Type B pancreatic cell (in vitro differentiated cells): ENCODE measurements at regions not wholly inside any gene's neighbourhood (a gene's known extent, or its start where the extent isn't known, plus 50 kb on each side); places are given as distances from the start of the nearest gene placed in this dataset.

Source experiments
- DNase-seq: peaks from one replicate; pipeline ENCODE4 v3.0.0; 2021; ENCODE audit warnings: mixed read lengths; ENCODE audit not compliant: unreplicated experiment; ENCODE audit errors: extremely low spot score
- H3K27ac Mint-ChIP-seq: 2 replicates; pipeline ENCODE4 v1.8.0; 2021; ENCODE audit warnings: mild to moderate bottlenecking, mixed read lengths
- H3K27me3 Mint-ChIP-seq: 2 replicates; pipeline ENCODE4 v1.8.0; 2021; ENCODE audit warnings: mixed read lengths
- H3K36me3 Mint-ChIP-seq: 2 replicates; pipeline ENCODE4 v1.8.0; 2021; ENCODE audit warnings: mixed read lengths
- H3K4me1 Mint-ChIP-seq: one replicate; pipeline ENCODE4 v1.8.0; 2021; ENCODE audit warnings: mixed read lengths; ENCODE audit not compliant: unreplicated experiment
- H3K4me3 Mint-ChIP-seq: 2 replicates; pipeline ENCODE4 v1.8.0; 2021; ENCODE audit warnings: mild to moderate bottlenecking, mixed read lengths
- H3K9me3 Mint-ChIP-seq: 2 replicates; pipeline ENCODE4 v1.8.0; 2021; ENCODE audit warnings: mixed read lengths
- TF ChIP-seq, protein P1 (sequence below): fragments of 200-600 bp; sonication (generic); conservative IDR thresholded peaks from 2 replicates; pipeline ENCODE4 v1.5.0; 2021; ENCODE audit warnings: antibody characterized with exemption, mild to moderate bottlenecking

GRCh38 chr1:30452925-30453324 lies 270.5 kb downstream of the MATN1 start:
- Mint-ChIP-seq H3K4me1 (no peaks in the 10 kb centered on the region), H3K36me3 (no peaks in the 10 kb centered on the region), H3K9me3 (no peaks in the 10 kb centered on the region), H3K27me3 (peaks cover 13% of the 10 kb centered on the region), H3K27ac (no peak overlapping the region), H3K4me3 (no peak overlapping the region)
- TF ChIP-seq, protein P1, sequence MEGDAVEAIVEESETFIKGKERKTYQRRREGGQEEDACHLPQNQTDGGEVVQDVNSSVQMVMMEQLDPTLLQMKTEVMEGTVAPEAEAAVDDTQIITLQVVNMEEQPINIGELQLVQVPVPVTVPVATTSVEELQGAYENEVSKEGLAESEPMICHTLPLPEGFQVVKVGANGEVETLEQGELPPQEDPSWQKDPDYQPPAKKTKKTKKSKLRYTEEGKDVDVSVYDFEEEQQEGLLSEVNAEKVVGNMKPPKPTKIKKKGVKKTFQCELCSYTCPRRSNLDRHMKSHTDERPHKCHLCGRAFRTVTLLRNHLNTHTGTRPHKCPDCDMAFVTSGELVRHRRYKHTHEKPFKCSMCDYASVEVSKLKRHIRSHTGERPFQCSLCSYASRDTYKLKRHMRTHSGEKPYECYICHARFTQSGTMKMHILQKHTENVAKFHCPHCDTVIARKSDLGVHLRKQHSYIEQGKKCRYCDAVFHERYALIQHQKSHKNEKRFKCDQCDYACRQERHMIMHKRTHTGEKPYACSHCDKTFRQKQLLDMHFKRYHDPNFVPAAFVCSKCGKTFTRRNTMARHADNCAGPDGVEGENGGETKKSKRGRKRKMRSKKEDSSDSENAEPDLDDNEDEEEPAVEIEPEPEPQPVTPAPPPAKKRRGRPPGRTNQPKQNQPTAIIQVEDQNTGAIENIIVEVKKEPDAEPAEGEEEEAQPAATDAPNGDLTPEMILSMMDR = no peak
- peak; percentile 24 for DNase-seq

DNA sequence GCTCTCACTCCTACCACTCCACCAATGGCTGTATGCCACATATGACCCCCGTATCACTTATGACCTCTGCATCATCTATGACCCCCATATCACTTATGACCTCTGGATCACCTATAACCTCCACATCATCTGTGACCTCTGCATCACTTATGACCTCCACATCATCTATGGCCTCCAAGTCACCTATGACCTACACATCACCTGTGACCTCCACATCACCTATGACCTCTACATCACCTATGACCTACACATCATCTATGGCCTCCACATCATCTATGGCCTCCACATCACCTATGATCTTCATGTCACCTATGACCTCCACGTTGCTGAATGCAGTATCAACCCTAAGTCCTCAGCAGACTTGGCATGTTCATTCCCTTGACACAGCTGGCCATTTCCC lies 271.2 kb downstream of the MATN1 start:
- Mint-ChIP-seq H3K27ac (no peak overlapping the region), H3K9me3 (no peaks in the 10 kb centered on the region), H3K36me3 (no peaks in the 10 kb centered on the region), H3K27me3 (peaks cover 14% of the 10 kb centered on the region), H3K4me1 (no peaks in the 10 kb centered on the region), H3K4me3 (no peak overlapping the region)
- TF ChIP-seq, protein P1 = no peak
- no peak for DNase-seq

DNA sequence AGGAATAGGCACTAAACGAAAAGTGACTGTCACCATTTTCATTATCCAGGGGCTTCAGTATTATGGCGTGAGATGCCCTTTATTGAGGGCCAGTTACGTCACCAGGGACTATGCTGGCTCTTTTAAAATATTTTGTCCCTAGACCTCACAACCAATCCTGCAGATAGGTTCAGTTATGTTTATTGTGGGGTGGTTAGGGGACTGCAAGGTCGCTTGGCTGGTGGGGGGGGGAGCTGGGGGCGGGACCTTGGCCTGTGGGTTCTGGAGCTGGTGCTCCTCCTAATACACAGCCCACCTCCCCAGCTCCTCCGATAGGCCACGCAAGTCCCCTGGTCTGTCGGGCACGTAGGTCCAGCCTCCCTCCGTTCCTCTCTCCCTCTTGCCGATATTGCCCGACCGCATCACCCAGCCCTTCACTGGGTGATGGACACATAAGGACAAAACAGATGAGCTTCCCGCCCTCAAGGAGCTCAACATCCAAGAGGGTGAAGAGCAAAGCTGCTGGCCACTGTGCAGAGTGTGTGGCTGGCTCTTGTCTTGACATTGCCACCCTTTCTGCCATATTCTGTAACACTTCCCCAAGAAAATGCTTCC lies 271.8 kb downstream of the MATN1 start:
- no peaks in the 10 kb centered on the region for H3K9me3 Mint-ChIP-seq
- peak; percentile 58 for DNase-seq
- no peaks in the 10 kb centered on the region for H3K36me3 Mint-ChIP-seq
- H3K4me1 Mint-ChIP-seq = no peaks in the 10 kb centered on the region
- H3K27ac Mint-ChIP-seq = no peak overlapping the region
- H3K4me3 Mint-ChIP-seq = no peak overlapping the region
- peaks cover 13% of the 10 kb centered on the region for H3K27me3 Mint-ChIP-seq
- TF ChIP-seq, protein P1 = no peak

DNA sequence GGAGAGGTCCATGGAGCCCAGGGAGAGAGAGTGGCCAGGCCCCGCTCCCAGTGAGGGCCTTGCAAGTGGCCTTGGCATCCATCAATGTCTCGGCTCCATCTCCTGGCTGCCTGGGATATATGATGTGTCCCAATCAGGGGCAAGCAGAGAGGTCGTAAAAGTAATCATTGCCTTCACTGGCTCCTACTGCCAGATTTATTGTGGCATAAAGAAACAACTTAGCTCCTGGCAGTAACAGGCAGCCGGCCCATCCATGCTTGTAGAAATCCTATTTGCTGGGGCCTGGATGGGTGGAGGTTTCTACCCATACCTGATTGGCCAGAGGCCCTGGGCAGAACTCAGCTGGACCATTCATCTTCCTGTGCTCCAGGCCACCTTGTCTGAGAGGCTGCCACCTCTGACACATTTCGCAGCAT lies 272.6 kb downstream of the MATN1 start:
- Mint-ChIP-seq H3K9me3 (no peaks in the 10 kb centered on the region), H3K27me3 (peaks cover 8% of the 10 kb centered on the region), H3K4me3 (no peak overlapping the region), H3K4me1 (no peaks in the 10 kb centered on the region), H3K36me3 (no peaks in the 10 kb centered on the region), H3K27ac (no peak overlapping the region)
- DNase-seq = peak; percentile 56
- TF ChIP-seq, protein P1 = no peak

DNA sequence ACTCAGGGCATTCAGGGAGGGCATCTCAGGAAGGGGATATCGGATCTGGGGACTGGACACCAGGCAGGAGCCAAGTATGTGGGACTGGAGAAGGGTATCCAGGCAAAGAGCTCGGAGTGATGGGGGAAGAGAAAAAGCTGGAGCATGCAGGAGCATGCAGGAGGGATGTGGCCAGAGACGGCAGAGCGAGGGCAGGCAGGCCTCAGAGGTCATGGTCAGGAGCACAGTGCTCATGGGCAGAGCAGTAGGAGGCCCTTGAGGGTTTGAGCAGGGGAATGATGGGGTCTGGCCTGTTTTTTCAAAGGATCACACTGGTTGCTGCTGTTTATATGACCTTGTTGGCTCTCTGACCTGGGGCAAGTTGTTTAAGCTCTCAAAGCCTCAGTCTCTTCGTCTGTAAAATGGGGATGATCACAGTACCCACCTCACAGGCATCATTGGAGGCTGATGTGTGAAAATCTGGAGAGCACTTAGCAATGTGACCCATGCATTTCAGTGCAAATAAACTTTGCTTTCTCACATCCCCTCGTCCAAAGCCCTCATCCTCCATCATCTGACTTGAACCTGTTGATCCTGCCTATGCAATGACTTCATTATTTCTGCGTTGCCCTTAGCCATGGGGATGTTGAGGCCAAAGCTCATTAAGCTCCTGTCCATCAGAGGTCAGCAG lies 273.1 kb downstream of the MATN1 start:
- no peaks in the 10 kb centered on the region for H3K36me3 Mint-ChIP-seq
- H3K9me3 Mint-ChIP-seq = no peaks in the 10 kb centered on the region
- peak; percentile 47 for DNase-seq
- no peaks in the 10 kb centered on the region for H3K4me1 Mint-ChIP-seq
- peaks cover 8% of the 10 kb centered on the region for H3K27me3 Mint-ChIP-seq
- TF ChIP-seq, protein P1 = no peak
- no peak overlapping the region for H3K4me3 Mint-ChIP-seq
- H3K27ac Mint-ChIP-seq = no peak overlapping the region
